DMS 273 (cell line): ENCODE measurements at regions not wholly inside any gene's neighbourhood (a gene's known extent, or its start where the extent isn't known, plus 50 kb on each side); places are given as distances from the start of the nearest gene placed in this dataset.
A peak's percentile ranks its signal among the peaks of the same experiment; 100 is the strongest.

ENCODE experiments used
- DNase-seq: peaks from one replicate; lab custom pipeline; 2025; ENCODE audit not compliant: unreplicated experiment; lab: John Stamatoyannopoulos, UW

GRCh38 chr6:28585335-28585734, 59.7 kb downstream of the GPX5 start:
- DNase-seq = peak; percentile 45

GRCh38 chr6:28586324-28586723, 60.6 kb downstream of the GPX5 start:
- peak; percentile 55 for DNase-seq

GRCh38 chr6:28586962-28587745, 61.5 kb downstream of the GPX5 start:
- DNase-seq = peak; percentile 93

GRCh38 chr6:28587746-28588075, 62.0 kb downstream of the GPX5 start:
- DNase-seq = peak; percentile 58

GRCh38 chr6:28588666-28589065, 63.0 kb downstream of the GPX5 start:
- peak; percentile 55 for DNase-seq

DNA sequence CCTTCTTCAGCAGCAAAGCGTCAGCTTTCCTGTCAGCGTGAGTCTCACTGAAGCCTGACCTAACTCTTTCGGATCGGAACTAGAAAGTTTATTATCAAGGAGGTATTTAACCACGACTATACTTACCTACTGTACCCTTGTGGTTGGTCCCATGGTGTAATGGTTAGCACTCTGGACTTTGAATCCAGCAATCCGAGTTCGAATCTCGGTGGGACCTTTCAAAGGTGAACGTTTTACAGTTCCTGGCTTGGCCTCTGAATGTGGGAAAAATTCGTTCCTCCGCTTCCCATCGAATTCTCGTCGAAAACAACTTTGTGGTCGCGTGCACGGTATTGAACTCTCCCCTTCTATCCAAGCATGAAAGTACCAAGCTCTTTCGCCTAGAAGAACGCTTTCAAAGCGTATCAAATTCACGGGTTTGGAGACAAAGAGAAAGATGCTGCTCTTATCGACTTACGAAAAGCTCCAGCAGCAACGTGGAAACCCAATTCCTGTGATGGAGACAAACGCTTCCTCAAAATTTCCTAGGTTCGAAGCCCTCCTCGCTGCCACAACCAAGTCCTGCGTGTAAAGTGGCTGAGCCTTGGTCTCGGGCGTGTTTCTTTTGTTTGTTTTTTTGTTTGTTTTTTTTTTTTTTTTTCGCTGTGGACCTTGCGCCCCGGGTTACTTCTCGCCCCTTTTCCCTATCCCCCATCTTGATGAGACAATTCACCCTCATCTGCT, 63.7 kb downstream of the GPX5 start:
- peak; percentile 99 for DNase-seq

DNA sequence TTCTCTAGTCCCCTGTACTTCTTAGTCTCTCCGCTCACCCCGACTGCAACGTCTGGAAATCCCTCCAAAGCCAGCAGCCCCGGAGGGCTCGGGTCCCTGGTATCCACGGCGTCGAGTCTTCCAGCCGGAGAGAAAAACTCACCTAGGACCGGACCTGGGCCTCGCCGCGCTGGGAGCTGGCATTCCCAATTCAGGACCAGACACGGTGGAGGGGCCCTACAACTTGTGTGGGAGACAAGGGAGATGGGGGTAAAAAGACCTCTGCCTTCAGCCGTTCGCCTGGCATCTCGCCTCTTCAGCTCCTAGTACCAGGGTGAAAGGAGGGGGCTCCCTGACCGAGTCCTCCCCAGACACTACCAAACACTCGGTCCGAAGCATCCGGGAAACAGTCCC, 64.3 kb downstream of the GPX5 start:
- DNase-seq = no peak

GRCh38 chr6:28597217-28597835, 71.6 kb downstream of the GPX5 start:
- peak; percentile 92 for DNase-seq

- DNase-seq = peak; percentile 80
Observed at GRCh38 chr6:28597924-28598722, 72.4 kb downstream of the GPX5 start.

- DNase-seq = no peak
Observed at GRCh38 chr6:28598757-28599686, 73.3 kb downstream of the GPX5 start.

DNA sequence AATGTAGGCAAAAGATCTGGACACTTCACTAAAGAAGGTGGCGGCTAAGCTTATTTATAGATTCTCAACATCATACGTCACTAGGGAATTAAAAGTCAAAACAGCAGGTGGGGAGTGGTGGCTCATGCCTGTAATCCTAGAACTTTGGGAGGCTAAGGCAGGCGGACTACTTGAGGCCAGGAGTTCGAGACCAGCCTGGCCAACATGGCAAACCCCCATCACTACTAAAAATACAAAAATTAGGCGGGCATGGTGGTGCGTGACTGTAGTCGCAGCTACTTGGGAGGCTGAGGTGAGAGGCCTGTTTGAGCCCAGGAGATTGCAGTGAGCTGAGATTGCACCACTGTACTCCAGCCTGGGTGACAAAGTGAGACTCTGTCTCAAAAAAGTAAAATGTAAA, 74.6 kb downstream of the GPX5 start:
- peak; percentile 60 for DNase-seq

DNA sequence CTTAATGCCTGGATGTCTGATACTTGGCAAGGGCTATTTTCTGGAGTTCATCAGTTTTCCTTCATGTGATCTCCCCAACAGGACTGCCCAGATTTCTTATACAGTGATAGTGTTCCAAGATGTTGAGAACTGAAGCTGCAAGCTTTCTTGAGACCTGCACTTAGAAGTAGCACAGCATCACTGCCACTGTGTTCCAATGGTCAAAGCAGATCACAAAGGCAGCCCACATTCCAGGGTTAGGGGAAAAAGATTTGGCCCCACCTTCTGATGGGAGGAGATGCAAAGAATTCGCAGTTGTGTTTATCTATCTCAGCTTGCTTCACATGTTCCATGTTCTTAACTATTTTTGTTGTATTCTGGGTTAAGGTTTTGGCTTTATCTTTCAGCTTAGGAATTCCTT, 78.2 kb downstream of the GPX5 start:
- DNase-seq = no peak

DNA sequence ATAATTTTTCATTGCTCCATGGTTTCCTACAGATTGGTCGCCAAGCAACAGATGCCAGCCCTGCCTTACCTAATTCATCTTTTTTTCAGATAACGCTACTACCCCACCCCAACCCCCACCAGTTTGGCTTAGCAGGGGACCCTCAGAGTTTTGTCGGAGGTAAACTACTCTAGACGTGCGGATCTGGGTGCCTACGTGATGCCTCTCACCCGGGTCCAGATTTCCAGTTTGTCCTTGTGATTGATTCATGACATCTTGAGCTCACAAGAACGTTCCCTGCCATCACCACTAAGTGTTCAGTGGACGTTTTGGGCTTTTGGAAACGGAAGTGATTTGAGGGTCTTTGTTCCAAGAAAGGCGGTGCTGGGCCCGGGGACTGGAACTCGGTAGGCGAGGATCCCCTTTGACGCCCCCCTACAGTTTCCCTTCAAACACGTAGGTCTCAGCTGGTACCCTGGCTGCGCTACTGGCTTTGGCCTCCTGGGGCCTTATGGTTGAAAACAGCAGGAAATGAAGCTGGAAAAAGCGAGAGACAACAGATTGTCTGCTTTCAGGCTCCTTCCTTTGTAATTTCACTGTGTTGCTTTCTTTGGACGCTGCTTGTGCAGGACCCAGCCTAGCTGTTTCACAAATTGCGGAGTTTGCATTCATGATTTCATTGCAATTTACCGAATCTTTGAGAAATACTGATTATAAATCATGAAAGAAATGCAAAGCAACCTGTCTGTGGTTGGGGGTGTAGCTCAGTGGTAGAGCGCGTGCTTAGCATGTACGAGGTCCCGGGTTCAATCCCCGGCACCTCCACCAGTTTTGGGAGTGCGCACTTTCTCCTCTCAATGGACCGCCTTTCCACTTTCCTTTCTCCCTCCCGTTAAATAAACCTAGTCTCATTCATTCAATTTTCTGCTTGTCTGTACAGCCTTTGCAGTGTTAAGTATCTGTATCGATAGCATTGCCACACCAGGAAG, 81.0 kb downstream of the GPX5 start:
- peak; percentile 97 for DNase-seq

DNA sequence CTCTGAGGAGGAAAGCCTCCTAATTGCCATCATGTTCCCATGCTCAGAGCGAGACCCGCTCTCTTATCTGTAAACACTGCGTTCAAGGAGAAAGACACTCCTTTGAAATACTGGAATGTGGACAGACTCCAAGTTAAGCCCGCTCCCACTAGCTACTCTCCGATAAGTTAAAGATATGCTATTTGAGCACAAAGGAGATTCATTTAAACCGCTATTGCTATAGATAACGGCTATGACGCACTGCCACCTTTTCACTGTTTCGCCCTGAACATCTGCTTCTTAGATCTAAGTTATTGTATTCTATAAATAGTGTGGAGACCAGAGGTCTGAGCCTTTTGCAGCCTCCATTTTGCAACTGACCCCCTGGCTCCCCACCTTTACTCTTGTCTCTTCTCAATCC, 82.3 kb downstream of the GPX5 start:
- no peak for DNase-seq

DNA sequence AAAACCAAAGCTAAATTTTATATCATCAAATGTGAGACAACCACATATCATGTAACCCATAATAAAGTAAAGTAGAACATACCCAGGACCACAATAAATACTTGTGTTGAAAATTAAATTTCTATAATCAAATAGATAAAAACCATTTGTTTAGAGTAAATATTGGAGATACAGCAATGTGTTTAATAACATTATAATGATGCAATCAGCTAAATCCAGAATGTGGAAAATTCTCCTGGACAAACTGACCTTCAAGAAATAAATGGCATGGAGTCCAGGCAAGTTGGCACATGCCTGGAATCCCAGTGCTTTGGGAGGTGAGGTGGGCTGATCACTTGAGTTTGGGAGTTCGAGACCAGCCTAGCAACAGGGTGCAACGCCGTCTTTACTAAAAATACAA, 84.0 kb downstream of the GPX5 start:
- DNase-seq = no peak

DNA sequence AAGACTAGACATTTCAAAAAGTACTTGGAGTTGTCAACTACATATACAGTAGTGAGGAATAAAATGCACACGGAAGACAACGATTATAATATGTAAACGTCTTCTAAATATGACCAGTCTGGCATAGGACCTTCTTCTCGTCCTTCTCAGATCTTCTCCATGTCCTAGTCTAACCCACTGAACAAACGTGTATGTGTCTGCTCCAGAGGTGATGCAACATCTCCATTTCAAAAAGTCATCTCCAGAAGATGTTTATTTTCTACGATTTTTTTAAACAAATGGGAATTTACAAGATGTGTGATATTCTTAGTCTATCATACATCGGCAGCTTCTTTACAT, 89.9 kb downstream of the GPX5 start:
- DNase-seq = no peak

GRCh38 chr6:28615955-28616747, 90.5 kb downstream of the GPX5 start:
- no peak for DNase-seq

DNA sequence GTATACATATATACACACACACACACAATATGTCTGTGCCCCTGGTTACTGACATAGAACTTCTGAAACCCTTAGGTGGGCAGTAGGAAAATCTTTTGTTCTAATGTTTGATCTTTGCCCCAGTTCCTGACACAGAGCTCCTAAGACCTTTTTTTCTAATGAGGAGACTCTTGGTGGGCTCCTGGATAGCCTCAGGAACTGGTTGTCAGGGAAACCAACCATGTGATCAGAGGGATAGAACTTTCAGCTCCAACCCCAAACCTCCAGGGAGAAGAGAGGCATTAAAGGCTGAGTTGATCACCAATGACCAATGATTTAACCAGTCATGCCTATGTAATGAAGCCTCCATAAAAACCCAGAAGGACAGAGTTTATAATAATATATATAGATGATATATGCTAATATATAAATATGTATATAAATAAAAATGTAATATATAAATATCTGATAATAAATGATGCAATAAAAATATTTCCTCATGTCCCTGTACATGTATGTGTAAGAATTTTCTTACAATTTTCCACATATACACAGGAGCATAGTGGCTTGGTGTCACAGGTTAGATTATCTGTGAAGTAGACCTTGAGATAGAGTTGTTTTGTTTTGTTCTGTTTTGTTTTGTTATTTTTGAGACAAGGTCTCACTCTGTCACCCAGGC, 93.3 kb downstream of the GPX5 start:
- DNase-seq = no peak
